ENCODE measurements at regions not wholly inside any gene's neighbourhood (a gene's known extent, or its start where the extent isn't known, plus 50 kb on each side); places are given as distances from the start of the nearest gene placed in this dataset.

GRCh38 chr7:26506196-26506595 is 214.5 kb downstream of the SNX10 start:
- Histone ChIP-seq H3K9me2 (ENCODE audit: insufficient read depth) (no peaks in the 10 kb centered on the region), H2AFZ (ENCODE audit: low read depth, low read length, poor library complexity, severe bottlenecking) (no peak overlapping the region), H3K4me1 (ENCODE audit: control insufficient read depth in 1 of 2, insufficient read depth in 2 of 2, low read length in 2 of 2) (no peaks in the 10 kb centered on the region), H3K4me3 (replicated peaks in 1 of 2; ENCODE audit: low read depth in 1 of 2, low read length in 2 of 2) (no peak overlapping the region), H3K27me3 (ENCODE audit: insufficient read depth, low read length) (no peaks in the 10 kb centered on the region), H3K9me3 (ENCODE audit: control insufficient read depth in 1 of 2, insufficient read depth in 1 of 2, low read depth in 1 of 2, low read length in 2 of 2) (no peaks in the 10 kb centered on the region), H4K20me1 (ENCODE audit: insufficient read depth) (no peaks in the 10 kb centered on the region), H3K36me3 (ENCODE audit: control insufficient read depth in 1 of 2, insufficient read depth in 2 of 2, low read length in 2 of 2) (no peaks in the 10 kb centered on the region), H3K27ac (ENCODE audit: low read depth, low read length) (no peak overlapping the region), H3K9ac (ENCODE audit: low read length) (no peak overlapping the region), H3K79me2 (ENCODE audit: insufficient read depth, low read length) (no peaks in the 10 kb centered on the region), H3K4me2 (ENCODE audit: low read length) (no peak overlapping the region)
- no TSS peak for BruUV-seq (replicated peaks)
- intact Hi-C loops (cut with micrococcal nuclease) = loop anchor here (10.0 kb wide), 1 partner anchor 611 kb away; no protein-coding TSS in a partner anchor
- ChIA-PET POLR2A (interaction anchor here (0.6 kb wide), 1 partner anchor 221 kb away, joined by 3 read pairs; no protein-coding TSS in a partner anchor), CTCF (interaction anchor here (1.4 kb wide), 1 partner anchor 137 kb away, joined by 3 read pairs; no protein-coding TSS in a partner anchor), RAD21 (ENCODE audit: low non-redundant PET in 1 of 2, low total read pairs in 2 of 2, uncharacterized antibody in 2 of 2, unreplicated experiment in 2 of 2) (no interaction called here)
- ATAC-seq (no peak), DNase-seq (ENCODE audit: low read depth, low spot score) (no peak)
- TF ChIP-seq CTCF (IDR thresholded peaks at IDR 0.05 in 2 of 3, conservative IDR thresholded peaks at IDR 0.05 in 1 of 3; ENCODE audit: borderline replicate concordance in 1 of 3, insufficient read depth in 1 of 3, low read depth in 2 of 3, low read length in 2 of 3) = no peak
- TF ChIP-seq POLR2AphosphoS5 (IDR thresholded peaks at IDR 0.05; ENCODE audit: low read depth, low read length) = no peak
- TF ChIP-seq TCF7L2 (IDR thresholded peaks at IDR 0.05; ENCODE audit: borderline replicate concordance, extremely low read depth, insufficient read depth, insufficient read length) = no peak
- no peak for TF ChIP-seq ZNF274 (IDR thresholded peaks at IDR 0.05; ENCODE audit: low read depth, low read length)
- no peak for TF ChIP-seq SP1 (IDR thresholded peaks at IDR 0.05; ENCODE audit: low read depth)
- TF ChIP-seq MAX (IDR thresholded peaks at IDR 0.05) = no peak
- no peak for TF ChIP-seq ATF3 (IDR thresholded peaks at IDR 0.05)
- TF ChIP-seq RAD21 (IDR thresholded peaks at IDR 0.05; ENCODE audit: low read depth) = no peak
- TF ChIP-seq ELF1 (IDR thresholded peaks at IDR 0.05; ENCODE audit: borderline replicate concordance, low read depth) = no peak
